ENCODE measurements at regions not wholly inside any gene's neighbourhood (a gene's known extent, or its start where the extent isn't known, plus 50 kb on each side); places are given as distances from the start of the nearest gene placed in this dataset.
"Not testable (repeated sequence)": the region's sequence is repeated elsewhere in the genome, so short reads cannot be mapped to it uniquely, and the experiment has no call there.

DNA sequence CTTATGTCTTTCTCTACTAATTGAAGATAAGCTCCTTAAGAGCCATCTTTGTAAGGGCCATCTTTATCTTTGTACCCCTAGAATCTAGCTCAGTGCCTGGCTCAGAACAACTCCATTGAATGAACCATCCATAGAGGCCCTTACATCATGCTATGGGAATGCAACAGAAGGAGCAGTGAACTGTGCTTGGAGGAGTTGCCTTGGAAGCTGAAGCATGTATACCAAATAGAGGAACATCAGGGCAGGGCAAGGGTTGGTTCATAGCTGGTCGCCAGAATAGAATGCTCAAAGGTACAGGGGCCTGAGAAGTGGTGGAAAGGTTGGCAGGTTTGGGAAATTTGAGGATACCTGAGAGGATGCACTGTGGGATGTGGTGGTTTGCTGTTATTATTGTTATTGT is 105.8 kb upstream of the NBPF19 start:
- H3K4me1 ChIP-seq (ENCODE audit: control insufficient read depth, low read depth, low read length); H3K36me3 ChIP-seq (ENCODE audit: control insufficient read depth, low read depth, low read length); H3K4me3 ChIP-seq (ENCODE audit: low read length); H3K27me3 ChIP-seq (ENCODE audit: control insufficient read depth, insufficient read depth, low read length); H3K9ac ChIP-seq (ENCODE audit: low read length); H3K9me3 ChIP-seq (ENCODE audit: control insufficient read depth, low read depth, low read length); H3K27ac ChIP-seq (ENCODE audit: low read length): not testable (repeated sequence)

DNA sequence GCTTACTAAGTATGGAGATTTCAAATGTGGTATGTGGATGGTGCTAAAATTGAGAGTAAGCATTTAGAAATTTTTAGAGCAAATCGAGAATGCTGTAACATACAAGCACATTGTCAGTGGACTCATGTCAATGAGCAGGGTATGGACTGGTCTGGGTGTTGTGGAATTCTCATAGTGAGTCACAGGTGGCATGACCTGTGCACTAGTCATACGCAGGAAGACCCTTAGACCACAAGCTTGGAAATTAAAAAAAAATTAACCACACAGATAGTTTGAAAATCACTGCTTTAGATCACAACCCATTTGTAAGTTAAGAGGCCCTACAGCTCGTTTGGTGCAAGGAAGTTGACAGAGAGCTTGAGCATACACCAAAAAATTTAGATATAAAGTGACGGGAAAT is 102.9 kb upstream of the NBPF19 start:
- H3K27me3 ChIP-seq (ENCODE audit: control insufficient read depth, insufficient read depth, low read length); H3K4me1 ChIP-seq (ENCODE audit: control insufficient read depth, low read depth, low read length); H3K4me3 ChIP-seq (ENCODE audit: low read length); H3K9ac ChIP-seq (ENCODE audit: low read length); H3K27ac ChIP-seq (ENCODE audit: low read length); H3K36me3 ChIP-seq (ENCODE audit: control insufficient read depth, low read depth, low read length); H3K9me3 ChIP-seq (ENCODE audit: control insufficient read depth, low read depth, low read length): not testable (repeated sequence)

DNA sequence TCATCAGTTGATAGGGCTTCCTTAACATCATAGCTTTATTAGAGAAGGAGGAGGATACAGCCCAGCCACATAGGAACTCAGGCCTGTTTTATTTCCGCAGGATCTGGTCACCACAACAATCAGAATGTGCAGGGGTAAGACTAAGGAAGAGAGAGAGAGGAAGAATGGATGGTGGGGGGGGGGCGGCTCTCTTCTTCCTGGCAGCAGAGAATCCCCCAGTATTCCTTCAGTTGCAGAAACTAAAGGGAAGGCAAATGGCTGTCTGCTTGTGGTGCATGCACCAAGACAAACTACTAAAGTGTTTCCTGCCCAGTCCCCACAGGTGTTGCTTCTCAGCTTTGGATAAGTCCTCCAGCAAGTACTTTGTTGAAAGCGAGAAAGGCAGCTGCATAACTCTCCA is 96.4 kb upstream of the NBPF19 start:
- not testable (repeated sequence) for H3K27me3 ChIP-seq (ENCODE audit: control insufficient read depth, insufficient read depth, low read length); H3K27ac ChIP-seq (ENCODE audit: low read length); H3K4me1 ChIP-seq (ENCODE audit: control insufficient read depth, low read depth, low read length); H3K36me3 ChIP-seq (ENCODE audit: control insufficient read depth, low read depth, low read length); H3K9me3 ChIP-seq (ENCODE audit: control insufficient read depth, low read depth, low read length); H3K4me3 ChIP-seq (ENCODE audit: low read length); H3K9ac ChIP-seq (ENCODE audit: low read length)

DNA sequence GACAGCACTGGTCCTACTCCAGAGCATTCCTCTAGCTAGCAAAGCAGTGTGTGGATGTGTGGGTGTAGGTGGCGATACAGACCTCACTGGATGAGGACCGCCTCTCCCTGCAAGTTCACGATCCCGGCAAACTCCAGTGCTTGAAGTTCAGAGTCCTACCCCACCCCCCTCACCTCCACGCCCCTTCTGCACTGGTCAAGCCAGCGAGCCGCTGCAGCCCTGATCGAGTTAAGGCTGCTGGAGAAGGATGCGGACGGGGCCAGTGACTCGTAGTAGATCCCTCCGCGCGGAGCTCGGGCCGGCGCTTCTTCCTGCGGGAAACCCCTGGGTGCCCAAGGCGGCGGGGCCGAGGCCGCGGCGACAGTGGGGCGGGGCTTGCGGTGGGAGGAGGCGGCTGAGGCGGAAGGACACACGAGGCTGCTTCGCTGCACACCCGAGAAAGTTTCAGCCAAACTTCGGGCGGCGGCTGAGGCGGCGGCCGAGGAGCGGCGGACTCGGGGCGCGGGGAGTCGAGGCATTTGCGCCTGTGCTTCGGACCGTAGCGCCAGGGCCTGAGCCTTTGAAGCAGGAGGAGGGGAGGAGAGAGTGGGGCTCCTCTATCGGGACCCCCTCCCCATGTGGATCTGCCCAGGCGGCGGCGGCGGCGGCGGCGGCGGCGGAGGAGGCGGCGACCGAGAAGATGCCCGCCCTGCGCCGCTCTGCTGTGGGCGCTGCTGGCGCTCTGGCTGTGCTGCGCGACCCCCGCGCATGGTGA is 84.5 kb upstream of the NBPF19 start:
- not testable (repeated sequence) for H3K9ac ChIP-seq (ENCODE audit: low read length); H3K9me3 ChIP-seq (ENCODE audit: control insufficient read depth, low read depth, low read length); H3K4me1 ChIP-seq (ENCODE audit: control insufficient read depth, low read depth, low read length); H3K27ac ChIP-seq (ENCODE audit: low read length); H3K36me3 ChIP-seq (ENCODE audit: control insufficient read depth, low read depth, low read length); H3K27me3 ChIP-seq (ENCODE audit: control insufficient read depth, insufficient read depth, low read length)
- H3K4me3 ChIP-seq (ENCODE audit: low read length): peak overlapping the region; percentile 30

- H3K9ac ChIP-seq (ENCODE audit: low read length); H3K4me3 ChIP-seq (ENCODE audit: low read length); H3K27ac ChIP-seq (ENCODE audit: low read length); H3K36me3 ChIP-seq (ENCODE audit: control insufficient read depth, low read depth, low read length); H3K4me1 ChIP-seq (ENCODE audit: control insufficient read depth, low read depth, low read length); H3K9me3 ChIP-seq (ENCODE audit: control insufficient read depth, low read depth, low read length); H3K27me3 ChIP-seq (ENCODE audit: control insufficient read depth, insufficient read depth, low read length): not testable (repeated sequence)
These were observed 83.9 kb upstream of the NBPF19 start for GRCh38 chr1:149390931-149391330.

DNA sequence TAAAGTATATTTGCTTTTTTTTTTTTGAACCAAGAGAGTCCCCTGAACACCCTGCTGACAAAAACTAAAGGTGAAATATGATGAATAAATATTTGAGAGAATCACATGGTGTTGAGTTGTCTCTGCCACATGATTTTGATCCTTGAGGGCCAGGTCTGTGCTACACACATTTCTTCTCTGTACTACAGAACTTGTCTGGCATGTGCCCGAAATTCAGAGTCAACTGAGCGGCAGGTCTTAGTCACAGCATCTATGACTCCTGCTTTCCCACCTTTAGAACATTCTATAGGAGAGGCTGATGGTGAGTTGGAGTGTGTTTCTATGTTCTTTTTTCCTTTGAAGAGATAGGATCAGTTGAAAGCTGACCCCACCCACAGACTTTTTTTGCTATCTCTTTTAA is 79.0 kb upstream of the NBPF19 start:
- not testable (repeated sequence) for H3K4me3 ChIP-seq (ENCODE audit: low read length); H3K4me1 ChIP-seq (ENCODE audit: control insufficient read depth, low read depth, low read length); H3K9ac ChIP-seq (ENCODE audit: low read length); H3K27me3 ChIP-seq (ENCODE audit: control insufficient read depth, insufficient read depth, low read length); H3K9me3 ChIP-seq (ENCODE audit: control insufficient read depth, low read depth, low read length); H3K36me3 ChIP-seq (ENCODE audit: control insufficient read depth, low read depth, low read length); H3K27ac ChIP-seq (ENCODE audit: low read length)

DNA sequence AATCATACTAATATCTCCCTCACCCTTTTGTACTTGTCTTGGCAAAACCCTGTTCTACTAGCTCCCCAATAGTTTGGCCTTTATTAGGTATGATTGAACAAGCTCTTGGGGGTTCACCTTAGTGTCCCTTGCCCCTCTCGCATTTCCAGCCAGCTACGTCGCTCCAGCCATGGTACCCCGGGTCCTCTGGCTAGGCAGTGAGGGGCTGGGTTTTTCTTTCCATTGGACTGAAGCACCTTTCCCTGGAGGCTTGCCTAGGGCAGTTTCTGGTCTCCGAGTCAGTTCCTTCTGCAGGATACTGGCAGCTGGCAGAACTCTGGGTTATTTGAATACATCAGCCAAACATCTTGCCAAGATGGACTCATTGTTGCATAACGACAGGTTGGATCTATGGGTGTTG is 76.3 kb upstream of the NBPF19 start:
- H3K27me3 ChIP-seq (ENCODE audit: control insufficient read depth, insufficient read depth, low read length); H3K9ac ChIP-seq (ENCODE audit: low read length); H3K4me1 ChIP-seq (ENCODE audit: control insufficient read depth, low read depth, low read length); H3K36me3 ChIP-seq (ENCODE audit: control insufficient read depth, low read depth, low read length); H3K9me3 ChIP-seq (ENCODE audit: control insufficient read depth, low read depth, low read length); H3K4me3 ChIP-seq (ENCODE audit: low read length); H3K27ac ChIP-seq (ENCODE audit: low read length): not testable (repeated sequence)

DNA sequence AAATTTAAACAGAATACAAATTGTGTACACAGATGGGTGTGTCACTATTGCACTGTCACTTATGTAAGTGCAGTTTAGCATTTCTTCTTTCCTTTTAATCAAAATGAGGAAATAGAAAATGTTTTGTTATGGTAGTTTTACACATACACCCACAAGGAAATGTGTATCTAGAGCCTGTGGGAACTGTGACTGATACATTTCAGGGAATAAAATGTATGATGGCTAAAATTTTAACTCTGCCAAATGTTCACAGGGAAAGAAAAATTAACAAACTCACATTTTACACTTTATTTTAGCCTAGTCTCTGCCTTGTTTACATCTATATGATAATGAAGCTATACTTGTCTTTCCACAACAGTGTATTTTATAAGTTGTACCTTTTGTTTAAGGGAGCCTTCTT is 66.4 kb upstream of the NBPF19 start:
- not testable (repeated sequence) for H3K27me3 ChIP-seq (ENCODE audit: control insufficient read depth, insufficient read depth, low read length); H3K27ac ChIP-seq (ENCODE audit: low read length); H3K36me3 ChIP-seq (ENCODE audit: control insufficient read depth, low read depth, low read length); H3K9ac ChIP-seq (ENCODE audit: low read length); H3K4me3 ChIP-seq (ENCODE audit: low read length); H3K9me3 ChIP-seq (ENCODE audit: control insufficient read depth, low read depth, low read length); H3K4me1 ChIP-seq (ENCODE audit: control insufficient read depth, low read depth, low read length)

DNA sequence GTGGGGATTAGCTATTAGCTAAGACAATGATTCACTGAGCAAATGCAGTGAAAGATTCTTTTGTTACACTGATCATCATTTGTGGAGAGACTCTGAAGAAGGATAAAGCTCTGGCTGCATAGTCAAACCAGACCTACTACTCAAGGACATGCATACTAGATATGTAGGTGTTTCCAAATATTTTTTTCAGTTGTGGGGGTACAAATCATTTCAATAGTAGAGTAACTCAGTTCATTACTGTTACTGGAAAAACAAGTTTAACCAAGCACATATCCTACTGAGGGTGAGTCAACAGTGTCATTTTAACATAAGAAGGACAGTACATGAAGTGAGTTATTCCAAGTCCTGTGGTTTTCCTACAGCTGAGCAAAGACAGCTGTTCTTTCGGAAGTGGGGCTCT is 59.5 kb upstream of the NBPF19 start:
- H3K36me3 ChIP-seq (ENCODE audit: control insufficient read depth, low read depth, low read length); H3K4me1 ChIP-seq (ENCODE audit: control insufficient read depth, low read depth, low read length); H3K9ac ChIP-seq (ENCODE audit: low read length); H3K27ac ChIP-seq (ENCODE audit: low read length); H3K4me3 ChIP-seq (ENCODE audit: low read length); H3K27me3 ChIP-seq (ENCODE audit: control insufficient read depth, insufficient read depth, low read length); H3K9me3 ChIP-seq (ENCODE audit: control insufficient read depth, low read depth, low read length): not testable (repeated sequence)

DNA sequence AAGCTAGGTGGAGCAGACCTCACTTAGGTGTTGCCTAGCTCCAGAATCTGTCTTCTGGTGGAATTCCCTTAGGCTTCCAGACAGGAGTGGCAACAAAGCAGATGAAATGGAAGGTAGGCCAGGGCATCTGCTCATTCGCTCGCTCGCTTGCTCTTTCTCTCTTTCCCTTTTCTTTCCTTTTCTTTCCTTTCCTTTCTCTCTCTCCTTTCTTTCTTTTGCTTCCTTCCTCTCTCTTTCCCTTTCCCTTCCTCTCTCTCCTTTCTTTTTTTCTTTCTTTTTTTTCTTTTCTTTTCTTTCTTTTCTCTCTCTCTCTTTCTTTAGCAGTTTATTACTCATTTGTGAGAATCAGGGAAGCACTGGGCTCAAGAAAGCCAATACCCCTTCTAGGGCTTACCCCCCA is 56.1 kb upstream of the NBPF19 start:
- not testable (repeated sequence) for H3K27ac ChIP-seq (ENCODE audit: low read length); H3K9me3 ChIP-seq (ENCODE audit: control insufficient read depth, low read depth, low read length); H3K36me3 ChIP-seq (ENCODE audit: control insufficient read depth, low read depth, low read length); H3K9ac ChIP-seq (ENCODE audit: low read length); H3K27me3 ChIP-seq (ENCODE audit: control insufficient read depth, insufficient read depth, low read length); H3K4me3 ChIP-seq (ENCODE audit: low read length); H3K4me1 ChIP-seq (ENCODE audit: control insufficient read depth, low read depth, low read length)

- H3K9ac ChIP-seq (ENCODE audit: low read length); H3K4me3 ChIP-seq (ENCODE audit: low read length); H3K27me3 ChIP-seq (ENCODE audit: control insufficient read depth, insufficient read depth, low read length); H3K27ac ChIP-seq (ENCODE audit: low read length); H3K4me1 ChIP-seq (ENCODE audit: control insufficient read depth, low read depth, low read length); H3K9me3 ChIP-seq (ENCODE audit: control insufficient read depth, low read depth, low read length); H3K36me3 ChIP-seq (ENCODE audit: control insufficient read depth, low read depth, low read length): not testable (repeated sequence)
These were observed 51.7 kb upstream of the NBPF19 start for GRCh38 chr1:149423122-149423521.

Data from iPS-18a (cell line).